HG03442 (cell line): ENCODE measurements at regions not wholly inside any gene's neighbourhood (a gene's known extent, or its start where the extent isn't known, plus 50 kb on each side); places are given as distances from the start of the nearest gene placed in this dataset.

ENCODE experiments used
- ATAC-seq: cut with Tn5 transposase; IDR thresholded peaks from one replicate; pipeline ENCODE4 v1.9.1; 2021; ENCODE audit warnings: mild to moderate bottlenecking, moderate library complexity; ENCODE audit not compliant: unreplicated experiment

DNA sequence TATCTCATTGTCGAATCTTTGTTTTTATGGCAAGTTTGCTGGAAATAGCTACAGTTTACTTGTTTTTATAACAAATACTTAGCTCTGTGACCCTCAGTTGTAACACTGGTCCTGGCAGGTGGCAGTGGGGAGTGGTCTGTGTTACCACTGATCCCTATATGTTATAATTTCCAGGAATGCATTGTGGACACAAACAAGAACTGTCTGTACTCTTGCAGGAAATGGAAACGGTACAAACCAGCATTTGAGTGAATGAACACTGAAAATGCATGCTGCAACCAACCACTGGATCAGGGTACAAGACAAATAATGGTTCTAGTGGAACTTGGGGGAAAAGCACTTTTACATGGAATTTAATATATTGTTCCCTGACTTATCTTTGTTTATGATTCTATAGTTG lies 66.5 kb upstream of the PJA2 start:
- no peak for ATAC-seq

DNA sequence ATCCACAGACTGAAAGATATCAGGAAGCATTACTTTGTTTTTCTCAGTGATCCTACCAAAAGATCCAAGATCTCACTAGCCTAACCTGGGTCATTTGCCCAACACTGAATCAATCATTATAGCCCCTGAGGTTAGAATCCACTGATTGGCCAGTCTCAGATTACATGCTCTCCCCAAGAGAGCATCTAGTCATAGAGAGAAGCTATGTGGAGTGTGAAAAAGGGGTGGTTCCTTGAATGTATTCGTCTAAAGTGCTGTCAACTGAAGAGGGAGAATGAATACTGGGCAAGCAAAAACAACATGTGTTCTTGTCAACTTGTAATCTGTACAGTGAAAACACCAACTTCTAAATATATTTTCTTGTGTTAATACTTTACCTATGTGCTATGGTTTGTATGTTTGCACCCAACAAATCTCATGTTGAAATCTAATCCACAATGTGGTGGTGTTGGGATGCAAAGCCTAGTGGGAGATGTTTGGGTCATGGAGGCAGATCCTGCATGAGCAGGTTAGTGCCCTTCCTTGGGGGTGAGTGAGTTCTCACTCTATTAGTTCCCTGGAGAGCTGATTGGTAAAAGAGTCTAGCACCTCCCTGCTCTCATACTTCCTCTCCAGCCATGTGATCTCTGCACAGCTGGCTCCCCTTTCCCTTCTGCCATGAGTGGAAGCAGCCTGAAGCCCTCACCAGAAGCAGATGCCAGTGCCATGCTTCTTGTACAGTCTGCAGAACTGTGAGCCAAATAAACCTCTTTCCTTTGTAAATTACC lies 60.3 kb upstream of the PJA2 start:
- no peak for ATAC-seq

DNA sequence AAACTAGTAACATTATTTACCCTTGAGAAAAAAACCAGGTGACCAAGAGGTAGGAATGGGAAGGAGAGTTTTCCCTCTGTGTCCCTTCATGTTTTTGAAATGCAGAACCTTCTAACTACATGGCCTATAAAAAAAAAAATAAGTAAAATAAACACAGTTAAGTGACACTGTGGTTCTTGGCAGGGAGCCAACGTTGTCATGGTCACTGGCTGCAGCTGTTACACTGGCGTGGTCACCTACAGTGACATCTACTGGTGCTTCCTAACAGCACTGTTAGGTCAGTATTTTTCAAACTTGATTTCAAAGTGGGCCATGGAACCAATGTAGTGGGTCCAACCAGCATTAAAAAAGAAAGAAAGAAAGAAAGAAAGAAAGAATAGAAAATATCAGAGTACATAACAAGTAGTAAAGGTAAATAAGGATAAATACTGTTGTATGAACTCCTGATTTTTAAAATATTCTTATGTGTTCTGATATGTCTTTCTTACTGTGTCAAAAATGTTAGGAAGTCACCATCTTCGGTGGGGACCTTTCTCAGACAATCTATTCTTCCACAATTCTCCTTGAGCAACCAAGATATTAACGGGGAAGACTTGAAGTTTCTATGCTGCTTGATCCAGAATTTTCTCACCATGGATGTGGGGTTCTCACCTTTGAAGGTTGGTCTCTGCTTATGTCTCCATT lies 59.1 kb upstream of the PJA2 start:
- ATAC-seq, result peak; percentile 91

DNA sequence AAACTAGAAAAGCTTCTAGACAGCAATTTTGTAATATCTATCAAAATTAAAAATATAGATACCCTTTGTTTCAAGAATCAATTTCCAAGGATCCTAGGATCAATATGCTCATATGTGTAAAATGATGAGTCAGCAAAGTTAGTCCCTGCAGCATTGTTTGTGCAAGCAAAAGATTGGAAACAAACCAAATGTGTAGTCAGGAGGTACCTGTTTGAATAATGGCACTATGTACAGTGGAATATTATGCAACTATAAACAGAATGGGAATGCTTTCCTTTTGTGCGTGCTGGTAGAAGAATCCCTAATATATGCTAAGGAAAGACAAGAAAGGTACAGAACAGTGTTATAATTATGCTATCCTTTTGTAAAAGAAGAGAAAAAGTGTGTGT lies 58.5 kb upstream of the PJA2 start:
- no peak for ATAC-seq

DNA sequence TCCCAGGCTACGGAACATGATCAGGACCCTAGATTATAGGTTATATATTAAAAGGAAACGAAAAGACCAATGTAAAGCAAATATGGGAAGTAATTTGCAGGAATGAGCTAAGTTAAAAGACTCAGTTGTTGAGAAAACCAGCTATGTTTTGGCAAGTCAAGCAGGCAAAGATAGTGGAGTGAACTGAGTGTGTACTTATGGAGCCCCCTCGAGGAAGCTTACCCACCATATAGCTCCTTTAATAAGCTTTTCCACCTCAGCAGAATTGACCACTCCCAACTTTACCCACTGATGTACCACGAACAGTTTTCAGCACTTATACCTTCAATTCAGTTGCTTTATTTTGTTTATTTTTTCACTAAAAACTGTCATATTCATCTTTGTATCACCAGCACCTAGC lies 57.3 kb upstream of the PJA2 start:
- no peak for ATAC-seq
